GM12878 (cell line): ENCODE measurements at regions not wholly inside any gene's neighbourhood (a gene's known extent, or its start where the extent isn't known, plus 50 kb on each side); places are given as distances from the start of the nearest gene placed in this dataset.

Experiments used
- ATAC-seq: fragments of 200-7000 bp; cut with Tn5 transposase; 3 replicates; pipeline ENCODE4 v1.9.1; 2020; ENCODE audit warnings: mild to moderate bottlenecking, moderate library complexity
- BruUV-seq: library from RNA; stranded (reverse); fragments of 400-500 nt; replicated peaks from 2 replicates; lab custom pipeline; 2021; lab: Mats Ljungman, UMichigan
- CTCF ChIA-PET: fragments of 300-600 bp; sonication (Branson Sonifier 250); formaldehyde crosslinking; extraction: SDS; loops from one replicate; lab custom pipeline; 2021; ENCODE audit warnings: inconsistent platforms; lab: Yijun Ruan, JAX
- POLR2A ChIA-PET: fragments of 350-600 bp; formaldehyde crosslinking; extraction: SDS; loops from one replicate; lab custom pipeline; 2021; ENCODE audit warnings: inconsistent platforms; lab: Charles Lee
- RAD21 ChIA-PET: fragments of 300-600 bp; sonication (Branson Sonifier 250); formaldehyde crosslinking; loops from one replicate; lab custom pipeline; 2023; ENCODE audit warnings: antibody characterized with exemption; ENCODE audit not compliant: unreplicated experiment; lab: Charles Lee
- SMC1A ChIA-PET: fragments of 300-600 bp; sonication (Branson Sonifier 250); formaldehyde crosslinking; loops from one replicate; lab custom pipeline; 2023; ENCODE audit not compliant: unreplicated experiment, uncharacterized antibody; lab: Charles Lee
- DNase-seq: peaks from one replicate; pipeline ENCODE4 v3.0.0-alpha.2; 2011; ENCODE audit warnings: low read depth, low spot score
- FAIRE-seq: peaks from 3 replicates; lab custom pipeline; 2011; peaks lifted over from hg19 to GRCh38; lab: Jason Lieb, UNC
- H2AFZ ChIP-seq: 2 replicates; pipeline ENCODE4 v1.6.0; 2011; ENCODE audit warnings: low read depth, low read length, control low read depth; ENCODE audit not compliant: control insufficient read depth
- H3K27ac ChIP-seq: 2 replicates; pipeline ENCODE4 v1.5.1; 2011; ENCODE audit warnings: control low read depth; ENCODE audit not compliant: control insufficient read depth, insufficient read depth
- H3K27me3 ChIP-seq, 2 experiments: replicated peaks in 1 of 2; 2 replicates each; pipeline versions ENCODE4 v1.6.0 to v1.6.1; 2011; ENCODE audit warnings: low read length in 1 of 2; ENCODE audit not compliant: control insufficient read depth in 2 of 2, insufficient read depth in 2 of 2
- H3K36me3 ChIP-seq, 2 experiments: 2 replicates each; pipeline ENCODE4 v1.5.1; 2011; ENCODE audit warnings: low read length in 1 of 2; ENCODE audit not compliant: control insufficient read depth in 2 of 2, insufficient read depth in 2 of 2
- H3K4me1 ChIP-seq: 2 replicates; pipeline ENCODE4 v1.6.1; 2011; ENCODE audit warnings: mild to moderate bottlenecking, low read length, moderate library complexity, mixed read lengths; ENCODE audit not compliant: control insufficient read depth, insufficient read depth
- H3K4me2 ChIP-seq: 2 replicates; pipeline ENCODE4 v1.6.0; 2011; ENCODE audit warnings: control low read depth; ENCODE audit not compliant: control insufficient read depth, insufficient read depth
- H3K4me3 ChIP-seq: fragments of 200-600 bp; sonication (generic); 2 replicates; pipeline ENCODE4 v1.5.1; 2016
- H3K79me2 ChIP-seq: 2 replicates; pipeline ENCODE4 v1.6.0; 2011; ENCODE audit warnings: low read length; ENCODE audit not compliant: control insufficient read depth, insufficient read depth
- H3K9ac ChIP-seq: 2 replicates; pipeline ENCODE4 v1.8.0; 2011; ENCODE audit warnings: low read length, control low read depth, mixed read lengths; ENCODE audit not compliant: control insufficient read depth, insufficient read depth
- H3K9me3 ChIP-seq: replicated peaks from 3 replicates; pipeline ENCODE4 v1.5.1; 2011; ENCODE audit warnings: mild to moderate bottlenecking, low read length; ENCODE audit not compliant: control insufficient read depth, insufficient read depth
- H4K20me1 ChIP-seq: 2 replicates; pipeline ENCODE4 v1.6.0; 2011; ENCODE audit not compliant: control insufficient read depth, insufficient read depth
- CHD4 ChIP-seq: fragments of 200-600 bp; sonication (generic); IDR thresholded peaks from 2 replicates; pipeline ENCODE4 v1.6.1; 2016; ENCODE audit warnings: mild to moderate bottlenecking
- CREM ChIP-seq: IDR thresholded peaks from 2 replicates; pipeline ENCODE4 v1.6.1; 2014; ENCODE audit warnings: antibody characterized with exemption, low read depth
- DPF2 ChIP-seq: fragments of 450-650 bp; IDR thresholded peaks from 2 replicates; pipeline ENCODE4 v1.6.1; 2017; ENCODE audit warnings: mild to moderate bottlenecking
- HDGF ChIP-seq: fragments of 450-650 bp; IDR thresholded peaks from 2 replicates; pipeline ENCODE4 v1.6.1; 2016; ENCODE audit warnings: antibody characterized with exemption
- RB1 ChIP-seq: fragments of 450-650 bp; formaldehyde crosslinking; IDR thresholded peaks from 2 replicates; pipeline ENCODE4 v1.6.1; 2017; ENCODE audit warnings: mild to moderate bottlenecking, borderline replicate concordance
- RBBP5 ChIP-seq: fragments of 200-600 bp; sonication (generic); conservative IDR thresholded peaks from 2 replicates; pipeline ENCODE4 v1.6.1; 2016
- WGBS: methylation state at CpG from one replicate; pipeline ENCODE4 v1.1.6; 2016; ENCODE audit warnings: low lambda C conversion rate; ENCODE audit not compliant: insufficient replicate concordance, insufficient coverage; ENCODE audit errors: missing lambda C conversion rate; 5-methylcytosine and 5-hydroxymethylcytosine counted together
- in situ Hi-C: fragments of 300-500 bp; cut with MboI; formaldehyde crosslinking; loops from 9 replicates; pipeline ENCODE4 v1.14.3; 2018; ENCODE audit warnings: mixed read lengths
- intact Hi-C: fragments of 100-400 bp; cut with micrococcal nuclease; formaldehyde crosslinking; loops from one replicate; pipeline ENCODE4 v1.14.2; 2022; ENCODE audit not compliant: unreplicated experiment
- TF ChIP-seq, protein P1 (sequence below): IDR thresholded peaks from 2 replicates; pipeline ENCODE4 v1.6.1; 2012; ENCODE audit warnings: low read depth, low read length, improper control_type of control experiment
- TF ChIP-seq, protein P2 (sequence below): IDR thresholded peaks from 2 replicates; pipeline ENCODE4 v1.6.1; 2012; ENCODE audit warnings: low read depth, low read length, improper control_type of control experiment

DNA sequence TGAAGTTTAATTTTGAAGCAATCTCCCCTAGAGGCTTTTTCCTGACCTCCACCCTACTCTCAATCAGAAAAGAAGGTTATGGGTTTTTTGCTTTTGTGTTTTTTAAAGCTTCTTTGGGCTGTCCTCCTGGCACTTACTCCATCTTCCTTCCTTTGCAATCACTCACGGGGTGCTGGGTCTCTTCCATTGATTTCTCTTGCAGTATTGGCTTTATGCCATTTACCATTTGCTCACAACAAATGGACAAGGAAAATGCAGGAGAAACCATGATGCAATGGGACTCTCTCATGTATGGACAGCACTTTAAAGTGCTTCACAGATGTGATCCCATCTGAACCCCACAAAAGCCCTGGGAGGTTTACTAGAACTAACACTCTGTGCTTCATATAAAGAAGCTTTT, 57.5 kb downstream of the SST start:
- H3K4me1 ChIP-seq = no peaks in the 10 kb centered on the region
- no peaks in the 10 kb centered on the region for H3K36me3 ChIP-seq
- BruUV-seq = no TSS peak
- no peak for DNase-seq
- H3K27ac ChIP-seq = no peak overlapping the region
- peaks cover 0 to 3% of the 10 kb centered on the region in 2 experiments; a peak in 2 of 4 replicates for H3K27me3 ChIP-seq
- no peaks in the 10 kb centered on the region for H3K9me3 ChIP-seq
- FAIRE-seq = no peak
- in situ Hi-C loops = no loop called here
- no peaks in the 10 kb centered on the region for H4K20me1 ChIP-seq
- RAD21 ChIA-PET = no interaction called here
- SMC1A ChIA-PET = interaction anchor here (1.2 kb wide), 1 partner anchor 102 kb away, joined by 3 read pairs; no protein-coding TSS in a partner anchor
- POLR2A ChIA-PET = no interaction called here
- no peaks in the 10 kb centered on the region for H3K79me2 ChIP-seq
- TF ChIP-seq DPF2 (no peak), HDGF (no peak), CREM (no peak), RBBP5 (no peak), CHD4 (no peak), RB1 (no peak)
- TF ChIP-seq, protein P1, sequence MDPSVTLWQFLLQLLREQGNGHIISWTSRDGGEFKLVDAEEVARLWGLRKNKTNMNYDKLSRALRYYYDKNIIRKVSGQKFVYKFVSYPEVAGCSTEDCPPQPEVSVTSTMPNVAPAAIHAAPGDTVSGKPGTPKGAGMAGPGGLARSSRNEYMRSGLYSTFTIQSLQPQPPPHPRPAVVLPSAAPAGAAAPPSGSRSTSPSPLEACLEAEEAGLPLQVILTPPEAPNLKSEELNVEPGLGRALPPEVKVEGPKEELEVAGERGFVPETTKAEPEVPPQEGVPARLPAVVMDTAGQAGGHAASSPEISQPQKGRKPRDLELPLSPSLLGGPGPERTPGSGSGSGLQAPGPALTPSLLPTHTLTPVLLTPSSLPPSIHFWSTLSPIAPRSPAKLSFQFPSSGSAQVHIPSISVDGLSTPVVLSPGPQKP = no peak
- TF ChIP-seq, protein P2, sequence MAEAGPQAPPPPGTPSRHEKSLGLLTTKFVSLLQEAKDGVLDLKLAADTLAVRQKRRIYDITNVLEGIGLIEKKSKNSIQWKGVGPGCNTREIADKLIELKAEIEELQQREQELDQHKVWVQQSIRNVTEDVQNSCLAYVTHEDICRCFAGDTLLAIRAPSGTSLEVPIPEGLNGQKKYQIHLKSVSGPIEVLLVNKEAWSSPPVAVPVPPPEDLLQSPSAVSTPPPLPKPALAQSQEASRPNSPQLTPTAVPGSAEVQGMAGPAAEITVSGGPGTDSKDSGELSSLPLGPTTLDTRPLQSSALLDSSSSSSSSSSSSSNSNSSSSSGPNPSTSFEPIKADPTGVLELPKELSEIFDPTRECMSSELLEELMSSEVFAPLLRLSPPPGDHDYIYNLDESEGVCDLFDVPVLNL = no peak
- TF ChIP-seq, all 136 proteins: peak for 0
- Histone ChIP-seq H2AFZ (no peak overlapping the region), H3K4me2 (no peak overlapping the region), H3K4me3 (no peak overlapping the region), H3K9ac (no peak overlapping the region)
- no peak for ATAC-seq
- 0% methylated on average over 1 of the region's 1 CpG for WGBS
- intact Hi-C loops = no loop called here
- CTCF ChIA-PET = interaction anchor here (1.5 to 4.5 kb wide), 2 partner anchors 67 to 68 kb away, joined by 4 to 66 read pairs; no protein-coding TSS in a partner anchor
